DMS153 (cell line): ENCODE measurements at regions not wholly inside any gene's neighbourhood (a gene's known extent, or its start where the extent isn't known, plus 50 kb on each side); places are given as distances from the start of the nearest gene placed in this dataset.
A peak's percentile ranks its signal among the peaks of the same experiment; 100 is the strongest.

Experiments used
- DNase-seq: peaks from one replicate; lab custom pipeline; 2025; lab: John Stamatoyannopoulos, UW

DNA sequence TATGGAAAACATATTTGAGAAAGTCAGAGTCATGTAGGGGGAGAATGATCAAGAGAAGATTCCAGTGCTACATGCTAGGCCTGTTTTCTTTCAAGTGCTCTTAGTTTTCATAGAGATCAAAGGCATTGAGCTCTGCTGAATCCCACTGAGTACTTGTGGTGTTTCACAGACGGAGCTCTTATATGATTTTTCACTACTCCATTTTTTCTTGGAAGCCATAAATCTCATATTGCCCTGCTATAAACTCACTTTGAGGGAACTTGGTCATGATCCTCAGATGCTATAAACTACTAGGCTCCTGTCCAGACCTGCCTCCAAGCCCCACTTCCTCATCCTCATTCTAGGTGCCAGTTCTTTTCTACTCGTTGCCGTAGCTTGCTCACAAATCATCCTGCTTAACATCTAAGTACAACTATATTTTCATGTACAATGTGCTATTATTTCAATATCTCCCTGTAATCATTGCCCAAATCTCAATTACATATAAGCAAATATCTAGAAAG is 180.8 kb upstream of the CCDC179 start:
- no peak for DNase-seq

DNA sequence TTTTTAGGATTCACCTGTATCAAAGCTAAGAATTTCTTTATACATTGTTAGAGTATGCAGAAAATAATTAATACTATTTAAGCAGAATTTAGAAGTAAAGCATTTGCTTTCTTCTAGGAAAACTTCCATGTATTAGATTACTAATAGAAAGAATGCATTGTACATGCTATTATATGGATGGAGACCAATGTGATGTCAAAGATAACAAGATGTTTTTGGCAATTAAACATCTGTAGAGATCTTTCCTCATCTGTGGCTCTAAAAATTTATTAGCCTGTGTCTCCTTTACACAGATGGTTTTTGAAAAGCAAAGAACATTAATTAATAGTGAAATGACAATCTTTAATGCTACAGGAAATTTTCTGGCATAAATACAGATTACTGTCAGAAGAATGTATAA is 198.4 kb upstream of the CCDC179 start:
- DNase-seq = no peak

DNA sequence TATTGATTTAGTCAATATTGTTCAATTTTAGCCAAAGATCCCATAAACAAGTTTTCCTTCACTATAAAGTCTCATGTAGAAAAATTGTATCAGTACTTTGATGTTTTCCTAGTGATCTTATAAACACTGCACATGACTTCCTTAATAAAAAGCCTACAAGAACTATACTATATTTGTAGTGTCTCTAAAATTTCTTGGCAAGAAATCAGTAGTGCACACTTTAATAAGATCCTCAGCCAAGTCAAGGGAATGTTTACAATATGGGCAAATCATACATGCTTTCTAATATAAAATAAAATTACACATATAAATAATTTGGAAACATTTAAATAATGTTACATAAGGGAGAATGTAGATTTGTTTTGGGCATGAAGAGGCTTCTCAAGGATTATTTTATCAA is 203.0 kb upstream of the CCDC179 start:
- DNase-seq = no peak

GRCh38 chr11:23078289-23078971 is 218.2 kb upstream of the CCDC179 start:
- no peak for DNase-seq

DNA sequence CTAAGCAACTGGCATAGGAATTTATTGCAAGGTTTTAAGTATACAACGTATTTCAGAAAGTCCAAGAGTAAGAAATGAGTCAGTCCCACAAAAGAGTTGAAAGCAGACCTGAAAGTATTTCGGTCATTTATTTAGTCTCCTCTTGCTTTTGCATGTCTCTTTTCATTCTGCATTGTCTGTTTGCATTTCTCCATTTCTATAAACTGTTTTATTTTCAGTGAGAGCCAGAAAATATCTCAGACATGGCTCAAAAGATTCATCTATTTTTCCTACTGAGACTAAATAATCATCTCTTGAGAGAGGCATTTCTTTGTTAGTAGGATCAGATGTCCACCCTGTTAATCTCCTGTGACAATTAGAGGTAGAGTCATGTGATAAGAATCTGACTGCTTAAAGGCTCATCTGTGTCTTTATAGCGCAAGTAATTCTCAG is 219.1 kb upstream of the CCDC179 start:
- DNase-seq = no peak

DNA sequence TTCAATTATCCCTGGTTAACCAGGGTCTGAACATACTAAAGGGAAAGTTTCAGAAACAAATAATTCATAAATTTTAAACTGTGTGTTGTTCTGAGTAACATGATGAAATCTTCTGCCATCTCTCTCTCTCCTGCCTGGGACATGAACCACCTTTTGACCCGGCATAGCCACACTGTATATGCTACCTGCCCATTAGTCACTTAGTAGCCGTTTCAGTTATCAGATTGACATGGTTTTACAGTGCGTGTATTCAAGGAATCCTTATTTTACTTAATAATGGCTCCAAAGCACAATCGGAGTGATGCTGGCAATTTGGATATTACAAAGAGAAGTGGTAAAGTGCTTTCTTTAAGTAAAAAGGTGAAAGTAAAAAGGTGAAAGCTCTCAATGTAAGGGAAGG is 227.1 kb upstream of the CCDC179 start:
- DNase-seq = no peak

DNA sequence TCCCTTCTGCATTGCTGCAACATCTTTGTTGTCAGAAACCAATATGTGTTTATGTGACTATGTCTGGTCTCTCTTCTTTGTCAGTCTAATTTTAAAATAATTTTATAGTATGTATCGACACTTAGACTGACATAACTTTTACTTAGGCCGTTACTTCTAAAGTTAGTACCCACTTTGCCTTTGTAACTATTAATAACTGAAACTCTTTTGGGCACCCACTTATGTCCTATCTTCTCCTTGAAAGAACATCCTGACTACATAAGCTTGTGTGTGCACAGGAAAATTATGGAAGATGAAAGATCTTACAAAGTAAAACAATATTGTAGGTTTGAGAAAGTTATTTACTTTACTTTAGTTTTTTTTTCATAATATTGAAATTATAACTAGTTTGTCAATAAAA is 230.4 kb upstream of the CCDC179 start:
- no peak for DNase-seq

DNA sequence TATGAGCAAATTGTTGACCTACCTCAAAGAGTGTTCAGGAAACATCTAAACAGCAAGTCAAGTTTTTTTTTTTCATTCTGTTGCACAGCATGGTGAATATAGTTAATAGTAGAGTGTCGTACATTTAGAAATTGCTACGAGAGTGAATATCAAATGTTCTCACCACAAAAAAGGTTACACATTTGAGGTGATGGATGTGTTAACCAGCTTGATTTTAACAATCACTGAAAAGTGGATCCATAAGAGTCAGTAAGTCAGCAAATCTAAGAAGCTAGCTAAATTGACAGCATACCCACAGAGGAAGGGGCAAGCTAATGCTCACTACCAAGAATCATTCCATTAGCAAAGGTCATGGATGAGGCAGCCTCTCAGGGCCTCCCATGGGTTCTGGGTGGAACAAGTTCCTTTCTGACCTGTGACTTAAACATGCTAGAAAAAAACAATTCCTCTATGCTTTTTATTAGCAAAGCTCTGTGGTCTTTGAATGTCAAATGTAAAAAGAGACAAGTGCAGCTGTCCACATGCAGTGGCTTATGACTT is 235.4 kb upstream of the CCDC179 start:
- DNase-seq = no peak

GRCh38 chr11:23097891-23098290 is 237.6 kb upstream of the CCDC179 start:
- no peak for DNase-seq

DNA sequence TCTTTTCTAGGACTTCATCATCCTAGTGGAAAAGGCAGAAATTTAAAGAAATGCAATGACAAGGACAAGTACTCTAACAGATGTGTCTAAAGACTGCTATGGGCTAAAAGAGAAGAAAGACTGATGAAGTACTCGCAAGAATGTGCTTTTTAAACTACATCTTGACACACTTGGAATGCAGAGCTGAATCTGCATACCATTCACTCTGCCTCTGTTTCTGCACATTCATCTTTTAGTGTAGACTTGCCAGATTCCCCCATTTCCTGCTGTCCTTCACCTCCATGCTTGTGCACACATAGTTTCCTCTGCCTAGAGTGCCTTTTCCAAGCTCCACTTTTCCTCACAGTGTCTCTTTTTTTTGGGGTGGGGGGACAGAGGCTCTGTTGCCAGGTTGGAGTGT is 239.0 kb upstream of the CCDC179 start:
- no peak for DNase-seq

DNA sequence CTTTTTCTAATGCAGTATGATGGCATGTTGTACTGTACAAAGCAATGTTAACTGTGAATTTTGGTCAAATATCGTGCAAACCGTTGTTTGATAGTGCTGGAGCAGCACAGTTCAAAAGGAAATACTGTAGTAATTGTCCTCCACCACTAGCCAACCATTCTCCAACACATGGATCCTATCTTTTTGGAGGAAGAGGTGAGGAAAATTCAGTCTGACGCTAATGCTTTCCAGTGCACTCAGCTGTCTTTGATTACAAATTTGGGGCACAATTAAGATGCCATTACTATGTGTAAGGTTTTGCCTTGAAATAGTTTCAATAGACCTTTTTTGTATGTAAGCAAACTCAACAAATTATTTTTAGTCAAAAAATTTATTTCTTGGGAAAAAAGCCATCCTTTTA is 240.5 kb upstream of the CCDC179 start:
- DNase-seq = no peak

DNA sequence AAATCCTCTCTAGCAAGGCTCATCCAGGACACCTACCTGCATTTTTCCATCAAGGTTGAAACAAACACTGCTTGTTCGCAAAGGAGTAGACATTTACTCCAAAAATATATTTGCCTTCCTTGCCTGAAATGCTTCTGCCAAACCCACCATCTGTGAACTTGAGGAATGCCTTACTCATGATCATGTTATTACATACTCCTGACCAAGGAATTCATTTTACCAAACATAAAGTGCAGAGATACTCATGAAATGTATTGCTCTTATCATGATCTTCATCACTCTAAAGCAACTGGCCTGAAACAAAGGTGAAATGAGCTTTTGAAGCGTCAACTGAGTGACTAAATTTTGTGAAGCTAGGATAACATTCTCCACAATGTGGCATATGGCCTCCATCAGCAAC is 243.1 kb upstream of the CCDC179 start:
- no peak for DNase-seq

DNA sequence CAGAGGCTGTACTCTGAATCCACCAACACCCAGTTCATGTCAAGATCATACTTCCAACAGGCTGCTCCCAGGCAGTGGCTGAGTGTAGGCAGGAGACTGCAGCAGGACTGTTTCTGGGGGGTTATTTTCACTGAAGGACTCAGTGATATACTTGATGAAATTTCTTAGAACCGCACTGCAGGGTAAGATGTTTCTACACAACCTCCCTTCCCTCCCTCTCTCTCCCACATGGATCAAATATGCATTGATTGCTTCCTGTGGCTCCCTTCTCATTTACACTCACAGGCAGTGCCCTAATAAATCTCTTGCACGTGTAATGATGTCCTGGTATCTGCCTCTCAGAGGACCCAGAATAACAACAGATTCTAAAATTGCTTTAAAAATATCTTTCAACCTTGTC is 251.3 kb upstream of the CCDC179 start:
- no peak for DNase-seq

- no peak for DNase-seq
These were observed 252.1 kb upstream of the CCDC179 start for GRCh38 chr11:23112390-23112789.

- peak; percentile 71 for DNase-seq
These were observed 253.0 kb upstream of the CCDC179 start for GRCh38 chr11:23112987-23113886.

DNA sequence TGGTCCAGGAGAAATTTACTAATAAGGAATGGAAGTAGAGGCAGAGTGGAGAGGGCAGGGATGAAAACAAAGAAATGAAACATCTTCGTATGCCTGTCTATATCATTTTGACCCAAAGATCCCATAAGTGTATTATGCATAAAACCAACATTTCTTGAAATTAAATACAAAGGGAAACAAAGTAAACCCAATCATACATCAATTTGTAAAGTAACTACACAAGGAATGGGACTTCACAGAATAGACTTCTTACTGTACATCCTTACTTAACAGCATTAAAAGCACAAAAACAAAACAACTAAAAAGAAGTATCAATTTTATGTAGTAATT is 253.6 kb upstream of the CCDC179 start:
- DNase-seq = no peak

- peak; percentile 50 for DNase-seq
These were observed 263.5 kb upstream of the CCDC179 start for GRCh38 chr11:23123753-23124152.

DNA sequence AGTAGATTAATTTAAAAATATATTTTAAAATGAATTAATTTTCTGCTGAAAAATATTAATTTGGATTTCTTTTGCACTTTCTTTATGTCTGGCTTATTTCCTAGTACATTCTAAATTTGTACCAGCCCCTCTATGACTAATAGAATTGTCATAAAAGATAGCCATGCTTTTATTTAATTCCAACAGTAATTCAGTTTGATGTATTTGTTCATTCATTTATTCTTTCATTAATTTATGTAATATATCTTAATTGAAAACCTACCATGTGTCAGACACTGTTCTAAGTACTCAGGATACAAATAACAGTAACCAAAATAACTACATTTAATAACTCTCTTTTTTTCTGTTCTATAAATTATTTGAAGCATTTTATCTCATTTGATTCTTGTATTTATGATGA is 264.0 kb upstream of the CCDC179 start:
- DNase-seq = no peak

DNA sequence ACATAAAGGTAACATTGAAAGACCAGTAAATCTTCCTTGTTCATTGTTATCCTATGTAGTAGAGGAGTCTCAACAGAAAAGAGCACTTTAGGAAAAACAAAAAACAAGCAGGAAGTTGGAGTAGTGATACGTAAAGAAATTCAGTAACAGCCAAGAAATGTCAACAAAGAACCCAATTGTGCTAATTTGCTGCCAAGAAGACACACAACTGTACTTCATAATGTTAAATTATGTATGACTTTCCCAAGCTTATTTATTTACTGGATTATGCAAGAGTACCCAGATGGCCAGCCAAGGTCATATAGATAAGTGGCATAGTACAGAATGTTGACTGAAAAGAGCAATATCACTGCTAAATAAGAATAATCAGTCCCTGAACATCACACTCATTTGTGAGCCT is 264.7 kb upstream of the CCDC179 start:
- DNase-seq = peak; percentile 15

GRCh38 chr11:23127706-23128105 is 267.4 kb upstream of the CCDC179 start:
- DNase-seq = no peak

DNA sequence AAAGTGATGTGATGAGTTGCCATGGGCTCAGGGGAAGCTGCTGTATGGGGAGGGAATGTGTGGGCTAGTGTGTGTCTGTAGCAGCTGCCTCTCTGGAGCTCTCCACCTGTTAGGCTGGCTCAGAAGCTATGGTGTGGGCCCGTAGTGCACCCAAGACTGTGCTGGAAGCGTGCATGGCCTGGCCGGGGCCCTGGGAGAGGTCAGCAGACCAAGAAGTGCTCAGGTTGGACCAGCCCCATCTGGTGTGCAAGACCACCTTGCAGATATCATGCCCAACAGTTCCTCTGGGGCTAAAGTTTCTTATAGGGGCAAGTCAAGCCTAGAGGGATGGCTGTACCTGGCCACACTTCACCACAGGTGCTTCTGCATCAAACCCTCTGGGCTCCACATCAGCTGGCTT is 274.4 kb upstream of the CCDC179 start:
- DNase-seq = no peak

GRCh38 chr11:23138761-23139160 is 278.5 kb upstream of the CCDC179 start:
- DNase-seq = no peak

- DNase-seq = no peak
These were observed 282.7 kb upstream of the CCDC179 start for GRCh38 chr11:23143022-23143421.
